NCI-H82 treated with DMSO at 0.1 percent for 48 hours (cell line): ENCODE measurements at regions not wholly inside any gene's neighbourhood (a gene's known extent, or its start where the extent isn't known, plus 50 kb on each side); places are given as distances from the start of the nearest gene placed in this dataset.
"Not testable (repeated sequence)": the region's sequence is repeated elsewhere in the genome, so short reads cannot be mapped to it uniquely, and the experiment has no call there.

Source experiments
- DNase-seq: peaks from one replicate; lab custom pipeline; 2025; ENCODE audit not compliant: unreplicated experiment; lab: John Stamatoyannopoulos, UW

DNA sequence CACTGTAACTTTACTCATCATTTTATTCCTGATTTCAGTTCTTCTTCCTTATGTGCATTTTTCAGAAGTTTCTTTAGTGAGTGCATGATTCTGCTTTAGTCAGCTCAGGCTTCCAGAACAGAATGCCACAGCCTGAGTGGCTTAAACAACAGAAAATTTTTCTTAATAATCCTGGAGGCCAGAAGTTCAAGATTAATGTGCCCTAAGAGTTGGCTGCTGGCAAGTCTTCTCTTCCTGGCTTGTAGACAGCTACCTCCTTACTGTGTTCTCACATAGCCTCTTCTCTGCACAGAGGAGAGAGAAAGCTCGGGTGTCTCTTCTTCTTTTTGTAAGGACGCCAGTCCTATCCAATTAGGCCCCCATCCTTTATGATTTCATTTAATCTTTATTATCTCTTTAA, 443.1 kb upstream of the RGS17 start:
- no peak for DNase-seq

DNA sequence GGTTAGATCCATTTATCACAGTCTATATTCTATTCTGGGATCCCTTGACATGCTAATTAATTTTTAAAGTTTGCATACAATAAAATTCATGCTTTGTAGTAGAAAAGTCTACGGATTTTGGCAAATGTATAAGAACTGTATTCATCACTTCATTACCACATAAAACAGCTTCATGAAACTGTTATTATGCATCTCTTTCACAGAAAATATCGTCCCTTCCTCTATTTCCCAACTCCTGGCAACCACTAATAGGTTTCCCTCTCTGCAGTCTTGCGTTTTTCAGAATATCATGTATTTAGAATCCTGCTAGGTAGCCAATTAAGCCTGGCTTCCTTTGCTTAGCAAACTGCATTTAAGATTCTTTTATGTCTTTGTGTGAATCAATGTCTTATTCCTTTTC, 441.3 kb upstream of the RGS17 start:
- no peak for DNase-seq

DNA sequence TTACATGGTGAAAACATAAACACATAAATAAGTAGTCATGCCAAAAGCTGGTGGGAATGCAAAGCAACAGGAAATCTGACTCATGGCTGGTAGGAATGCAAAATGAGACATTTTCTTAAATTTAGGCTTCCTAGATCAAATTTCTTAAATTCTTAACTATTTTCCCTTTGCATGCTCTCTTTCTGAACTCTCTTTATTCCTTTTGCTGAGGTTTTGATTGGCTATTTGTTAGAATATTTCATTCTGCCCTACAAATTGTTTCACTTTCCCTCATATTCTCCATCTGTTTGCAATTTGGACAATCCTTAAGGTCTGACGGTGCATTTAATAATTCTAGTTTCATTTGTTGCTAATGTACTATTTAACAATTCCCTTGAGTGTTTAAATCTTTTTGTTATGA, 437.5 kb upstream of the RGS17 start:
- DNase-seq, result no peak

DNA sequence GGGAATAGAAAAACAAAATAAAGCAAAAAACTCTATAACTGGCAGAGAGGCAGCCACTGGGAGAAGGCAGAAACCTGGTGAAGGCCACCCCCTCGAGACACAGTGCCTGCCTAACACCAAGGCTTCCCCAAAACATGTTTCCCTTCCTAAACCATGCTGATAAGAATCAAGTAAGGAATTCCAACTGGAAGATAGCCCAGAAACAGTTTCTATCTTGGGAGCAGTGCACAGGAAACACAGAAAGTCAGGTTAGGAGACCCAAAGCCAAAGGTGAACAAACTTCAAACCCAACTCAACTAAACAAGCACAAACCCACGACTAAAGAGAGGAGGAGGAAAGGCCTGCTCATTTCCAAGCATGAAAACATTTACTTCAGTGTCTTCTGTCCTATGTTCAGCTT, 433.7 kb upstream of the RGS17 start:
- DNase-seq, result no peak

DNA sequence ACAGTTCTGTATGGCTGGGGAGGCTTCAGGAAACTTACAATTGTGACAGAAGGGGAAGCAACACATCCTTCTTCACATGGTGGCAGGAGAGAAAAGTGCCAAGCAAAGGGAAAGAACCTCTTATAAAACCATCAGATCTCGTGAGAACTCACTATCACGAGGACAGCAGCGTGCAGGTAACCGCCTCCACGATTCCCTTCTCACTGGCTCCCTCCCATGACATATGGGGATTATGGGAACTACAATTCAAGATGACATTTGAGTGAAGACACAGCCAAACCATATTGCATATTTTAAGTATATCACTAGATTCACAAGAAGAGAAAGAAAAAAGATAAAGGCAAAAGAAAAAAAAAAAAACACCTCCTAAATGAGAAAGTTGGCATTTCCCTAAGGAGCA, 431.9 kb upstream of the RGS17 start:
- DNase-seq, result no peak

DNA sequence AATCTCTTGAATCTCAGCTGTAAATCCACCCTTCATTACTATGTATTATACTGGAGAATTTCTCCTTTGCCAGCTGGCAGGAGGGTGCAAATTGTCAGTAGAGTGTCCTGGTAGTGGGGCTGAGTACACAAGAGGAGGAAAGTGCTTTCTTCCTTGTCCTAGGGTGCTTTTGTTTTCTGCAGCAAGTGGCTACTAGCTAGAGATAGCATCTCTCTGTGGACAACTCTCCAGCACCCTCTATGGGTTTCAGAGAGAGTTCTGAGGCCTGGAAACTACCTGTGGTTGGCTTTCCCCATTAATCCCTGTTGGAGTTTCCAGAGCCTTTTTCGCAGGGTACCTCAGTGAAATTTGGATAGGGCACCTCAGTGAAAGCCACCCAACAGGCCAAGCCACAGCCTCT, 422.5 kb upstream of the RGS17 start:
- DNase-seq, result no peak

DNA sequence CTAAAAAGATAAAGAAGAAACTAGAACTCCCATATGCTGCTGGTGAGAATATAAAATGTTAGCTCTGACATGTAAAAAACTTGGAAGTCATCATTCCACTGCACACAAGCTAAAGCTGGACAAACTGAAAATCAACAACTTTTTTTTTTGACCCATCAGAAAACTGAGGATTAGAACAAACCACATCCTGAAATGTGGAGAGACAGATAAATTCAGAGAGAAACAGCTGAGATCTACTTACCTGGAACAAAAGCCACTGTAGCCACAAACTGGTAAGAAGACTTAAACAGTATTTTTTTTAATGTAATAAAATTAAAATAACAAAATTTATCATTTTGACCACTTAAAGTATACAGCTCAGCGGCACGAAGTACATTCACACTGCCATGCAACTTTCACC, 408.5 kb upstream of the RGS17 start:
- no peak for DNase-seq

DNA sequence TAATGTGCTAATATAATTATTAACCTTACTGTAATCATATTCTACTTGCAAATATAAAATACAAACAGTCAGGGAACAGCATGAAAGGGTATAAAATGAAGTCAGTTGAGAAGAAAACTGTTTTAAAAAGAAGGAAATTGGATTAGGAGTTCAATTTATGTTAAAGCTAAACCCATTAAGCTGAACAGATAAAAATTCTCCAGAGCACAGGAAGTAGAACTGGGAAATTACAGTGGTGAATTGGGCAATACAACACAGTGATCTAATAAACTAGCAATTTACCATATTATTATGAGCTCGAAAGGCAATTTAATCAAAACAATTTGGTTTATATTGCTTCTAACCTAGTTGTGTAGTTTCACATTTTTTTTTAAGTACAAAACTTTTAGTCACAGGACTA, 407.4 kb upstream of the RGS17 start:
- DNase-seq, result no peak

DNA sequence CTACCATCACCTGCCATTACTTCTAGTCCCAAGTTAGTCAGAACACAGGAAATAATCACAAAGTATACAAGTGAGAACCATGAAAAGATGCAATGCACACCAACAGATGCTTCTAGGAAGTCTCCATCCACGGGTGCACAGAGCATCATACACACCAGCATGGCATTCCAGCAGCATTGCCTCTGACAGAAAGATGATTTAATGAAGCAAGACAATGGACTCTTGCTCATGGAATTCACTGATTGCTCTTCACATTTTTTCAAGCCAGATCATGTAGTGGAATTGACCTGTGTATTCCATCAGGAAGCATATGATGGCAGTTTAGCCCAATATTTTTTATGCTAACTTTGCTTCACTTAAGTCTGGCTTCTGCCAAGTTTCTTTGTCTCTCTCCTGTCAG, 406.3 kb upstream of the RGS17 start:
- no peak for DNase-seq

DNA sequence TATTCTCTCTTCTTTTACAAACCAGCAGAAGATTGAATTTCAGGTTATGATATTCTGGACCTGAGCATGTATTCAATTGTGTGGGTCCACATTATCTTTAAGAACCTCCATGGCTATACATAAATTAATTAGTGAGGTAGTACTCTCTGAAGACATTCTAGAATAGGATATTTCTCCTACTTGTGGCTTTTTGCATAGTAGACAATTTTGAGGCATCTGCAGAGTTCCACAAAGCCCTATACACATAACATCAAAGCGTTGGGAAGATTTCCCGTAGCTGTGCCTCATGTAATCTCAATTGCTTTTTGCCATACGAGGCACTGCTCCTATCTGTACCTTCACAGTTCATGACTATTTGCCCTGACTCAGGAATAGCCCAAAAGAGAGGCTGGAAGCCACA, 395.4 kb upstream of the RGS17 start:
- no peak for DNase-seq

DNA sequence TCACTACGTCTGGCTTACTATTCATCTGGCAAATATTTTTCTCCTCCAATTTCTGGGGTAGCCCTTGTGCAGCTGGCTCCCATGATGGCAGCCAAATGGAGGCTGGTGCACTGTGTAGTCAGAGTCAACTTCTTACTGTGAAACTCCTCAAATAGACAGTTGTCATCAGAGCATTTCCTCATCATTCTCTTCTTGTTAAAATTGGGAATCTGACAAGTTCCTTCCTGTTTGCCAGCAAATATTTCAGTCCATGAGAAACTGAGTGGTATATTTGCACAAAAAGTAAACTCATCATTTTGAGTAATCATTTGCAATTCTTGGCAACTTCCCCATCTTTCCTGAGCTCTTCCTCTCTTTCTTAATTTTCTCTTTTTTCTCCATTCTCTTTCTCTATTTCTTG, 394.9 kb upstream of the RGS17 start:
- no peak for DNase-seq

DNA sequence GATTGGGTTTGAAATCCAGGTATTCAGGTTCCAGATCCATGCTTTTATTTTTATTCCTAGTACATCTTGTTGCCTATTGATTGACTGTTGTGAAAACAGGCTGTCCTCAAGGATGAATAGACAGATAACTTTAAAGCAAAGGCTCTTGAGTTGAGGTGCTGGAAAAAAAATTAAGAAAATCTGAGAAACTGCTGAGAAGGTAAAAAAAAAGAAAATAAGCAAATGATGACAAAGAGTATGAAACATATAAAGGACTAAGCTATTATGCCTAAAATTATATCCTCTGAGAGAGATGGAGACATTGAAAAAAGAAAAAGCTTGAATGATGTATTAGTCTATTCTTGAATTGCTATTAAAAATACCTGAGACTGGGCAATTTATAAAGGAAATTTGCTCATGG, 392.3 kb upstream of the RGS17 start:
- DNase-seq, result no peak

DNA sequence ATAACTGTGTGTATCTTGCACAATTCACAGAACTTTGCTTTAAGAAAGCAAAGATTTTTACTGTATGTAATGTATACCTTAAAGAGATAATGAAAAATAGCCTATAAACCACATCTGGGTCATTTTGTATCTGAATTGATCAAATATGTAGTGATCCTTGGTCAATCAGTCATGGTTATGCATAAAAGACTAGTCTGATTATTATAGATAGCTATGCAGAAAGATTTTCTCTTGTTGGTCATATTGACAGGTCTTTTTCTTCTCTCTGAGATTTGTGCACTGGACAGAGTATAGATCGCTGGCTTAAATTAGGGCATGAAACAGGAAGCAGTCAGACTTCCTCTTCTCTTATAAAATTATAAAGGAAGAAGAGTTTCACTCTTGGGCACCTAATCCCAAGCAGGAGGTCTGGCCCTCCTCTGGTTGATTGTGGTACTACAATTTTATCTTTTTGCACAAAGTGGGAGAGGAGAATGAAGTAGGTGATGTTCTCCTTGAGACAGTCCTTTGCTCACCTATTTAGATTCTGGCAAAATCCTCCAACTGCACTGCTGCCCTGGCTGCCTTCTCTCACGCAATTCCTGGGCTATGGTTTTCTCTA, 380.9 kb upstream of the RGS17 start:
- peak; percentile 3 for DNase-seq

DNA sequence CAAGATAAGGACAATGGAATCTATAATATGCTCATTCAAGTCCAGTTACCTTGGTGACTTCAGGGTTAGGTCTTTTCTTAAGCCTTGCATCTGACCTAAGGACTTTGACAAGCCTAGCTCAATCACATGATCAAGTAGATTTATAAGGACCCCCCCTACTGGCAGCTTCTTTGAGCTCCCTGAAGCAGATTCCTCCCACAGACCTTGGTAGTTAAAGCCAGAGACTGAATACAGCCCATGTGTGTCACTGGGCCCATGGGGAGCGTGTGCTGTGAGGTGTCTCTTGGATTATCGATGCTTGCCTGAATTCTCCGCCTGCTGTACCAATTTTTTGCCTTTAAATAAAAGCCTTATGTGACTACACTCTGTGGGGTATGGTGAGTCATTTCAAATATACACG, 372.7 kb upstream of the RGS17 start:
- no peak for DNase-seq

DNA sequence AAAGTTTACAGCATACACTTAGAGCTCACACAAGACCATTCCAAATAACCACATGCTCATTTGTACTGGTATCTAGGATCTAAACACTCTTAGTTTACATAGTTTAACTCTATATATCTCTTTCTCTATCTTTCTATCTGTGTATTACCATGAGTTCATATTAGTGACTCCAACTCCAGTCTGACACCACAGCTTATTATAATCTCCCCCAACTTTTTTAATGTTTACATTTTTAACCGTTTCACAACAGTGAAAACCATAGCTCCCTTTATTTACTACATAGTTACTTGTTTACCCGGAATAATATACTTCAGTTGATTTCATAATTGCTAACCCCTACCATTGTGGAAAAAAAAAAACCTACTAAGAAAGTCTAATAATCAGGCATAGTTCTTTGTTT, 362.4 kb upstream of the RGS17 start:
- no peak for DNase-seq

DNA sequence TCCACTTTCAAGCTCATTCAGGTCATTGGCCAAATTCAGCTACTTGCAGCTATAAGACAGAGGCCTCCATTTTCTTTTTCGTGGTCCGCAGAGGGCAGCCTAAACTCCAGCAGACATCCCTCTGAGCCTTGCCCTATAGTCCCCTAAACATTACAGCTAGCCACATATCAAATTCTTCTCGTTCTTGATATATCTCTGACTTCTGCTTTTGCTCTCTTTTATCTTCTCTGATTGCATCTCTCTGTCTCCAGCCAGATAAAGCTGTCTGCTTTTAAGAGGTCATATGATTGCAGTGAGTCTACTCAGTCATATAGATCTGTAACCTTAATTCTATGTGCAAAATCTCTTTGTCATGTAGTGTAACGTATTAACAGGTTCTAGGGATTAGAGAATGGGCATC, 358.4 kb upstream of the RGS17 start:
- DNase-seq, result no peak

DNA sequence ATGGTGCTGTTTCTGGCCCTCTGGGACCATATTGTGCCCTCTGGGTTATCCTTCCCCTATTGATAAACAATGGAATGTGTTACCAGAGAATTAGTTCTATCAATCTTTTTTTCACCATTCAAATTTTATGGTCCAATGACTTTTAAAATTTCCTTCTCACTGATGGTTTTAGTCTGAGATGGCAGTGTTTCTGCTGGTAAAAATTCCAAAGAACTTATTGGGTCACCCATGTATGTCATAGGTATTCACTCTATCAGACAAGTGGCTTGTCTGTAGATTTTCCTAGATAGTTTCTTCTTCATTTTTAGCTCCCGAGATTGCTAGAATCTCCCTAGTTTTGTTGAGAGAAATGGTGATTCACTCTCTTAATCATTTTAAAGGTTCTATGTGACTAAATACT, 357.2 kb upstream of the RGS17 start:
- DNase-seq, result no peak

DNA sequence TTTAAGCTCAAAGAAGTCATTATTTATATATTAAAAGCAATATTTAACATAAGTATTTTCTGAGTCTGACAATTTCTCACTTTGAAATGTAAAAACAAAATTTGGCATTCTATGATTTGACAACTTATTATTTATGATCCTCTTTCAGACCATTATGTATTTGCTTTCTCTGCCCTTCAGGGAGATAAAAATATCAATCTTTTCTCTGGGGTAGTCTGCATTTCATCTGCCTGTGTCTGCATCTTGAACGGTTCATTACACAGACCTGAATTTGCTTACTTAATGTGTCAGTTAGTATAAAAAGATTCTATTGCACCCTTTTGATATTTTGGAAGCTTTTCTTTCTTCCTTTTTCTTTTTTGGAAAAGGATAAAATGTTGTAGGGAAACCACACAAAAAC, 354.0 kb upstream of the RGS17 start:
- DNase-seq, result no peak

DNA sequence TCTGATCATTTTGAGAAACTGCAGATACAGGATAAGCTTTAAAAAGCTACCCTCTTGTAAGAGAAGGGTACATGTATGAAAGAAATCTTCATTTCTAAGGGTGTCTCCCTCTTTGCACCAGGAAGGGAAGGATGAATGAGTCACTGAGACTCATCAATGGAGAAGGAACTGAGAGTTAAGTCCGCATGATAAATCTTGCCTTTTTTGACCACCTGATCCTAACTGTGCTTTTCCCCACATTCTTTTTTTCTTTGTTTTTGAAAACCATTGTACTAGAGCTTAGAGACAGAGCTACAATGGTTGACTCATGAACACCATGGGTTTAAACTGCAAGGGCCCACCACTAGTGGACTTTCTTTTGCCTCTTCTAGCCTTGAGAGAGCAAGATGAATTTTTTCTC, 353.0 kb upstream of the RGS17 start:
- no peak for DNase-seq

DNA sequence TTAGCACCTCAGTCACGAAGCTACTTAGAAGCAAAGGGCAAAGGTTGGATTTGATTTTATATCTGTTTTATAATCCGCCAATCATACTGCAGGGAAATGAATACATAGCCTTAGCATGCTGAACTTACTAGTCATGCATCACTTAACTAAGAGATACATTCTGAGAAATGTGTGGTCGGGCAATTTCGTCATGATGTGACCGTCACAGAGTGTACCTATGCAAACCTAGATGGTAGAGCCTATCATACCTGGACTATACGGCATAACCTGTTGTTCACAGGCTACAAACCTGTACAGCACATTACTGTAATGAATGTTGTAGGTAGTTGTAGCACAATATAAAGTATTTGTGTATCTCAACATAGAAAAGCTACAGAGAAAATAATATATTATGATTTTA, 345.2 kb upstream of the RGS17 start:
- no peak for DNase-seq

DNA sequence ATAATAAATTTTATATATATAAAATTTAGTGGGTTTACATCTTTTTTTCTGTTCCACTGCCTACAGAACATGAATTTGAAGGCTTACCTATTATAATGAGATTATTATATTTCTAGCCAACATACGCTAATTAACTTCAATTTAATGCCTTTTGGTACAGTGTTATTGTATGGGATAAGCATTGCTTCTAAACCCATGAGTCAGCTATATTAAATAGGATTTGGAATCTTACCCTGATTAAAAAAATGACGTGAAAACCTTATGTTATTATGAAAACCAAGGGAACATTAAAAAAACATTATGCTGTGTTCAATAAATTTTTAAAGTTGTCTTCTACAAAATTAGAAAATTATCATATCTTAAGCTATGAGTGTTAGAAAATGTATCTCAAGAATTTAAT, 334.0 kb upstream of the RGS17 start:
- no peak for DNase-seq

DNA sequence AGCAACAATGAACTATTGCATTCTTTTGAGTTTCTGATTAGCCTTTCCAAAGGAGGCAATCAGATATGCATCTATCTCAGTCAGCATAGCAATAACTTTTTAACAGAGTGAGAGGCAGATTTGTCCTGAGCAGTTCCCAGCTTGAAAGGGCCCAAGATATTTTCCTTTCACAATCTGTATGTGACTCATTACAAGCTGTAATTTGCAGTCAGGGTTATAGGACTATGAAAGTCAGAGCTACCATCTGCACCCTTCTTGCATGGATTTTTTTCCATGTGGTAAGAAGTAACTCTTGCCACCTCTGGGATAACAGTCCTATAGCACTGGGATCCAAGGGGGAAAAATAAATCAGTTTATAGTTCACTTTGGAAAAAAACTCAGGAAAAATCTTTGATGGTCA, 318.2 kb upstream of the RGS17 start:
- DNase-seq, result no peak

DNA sequence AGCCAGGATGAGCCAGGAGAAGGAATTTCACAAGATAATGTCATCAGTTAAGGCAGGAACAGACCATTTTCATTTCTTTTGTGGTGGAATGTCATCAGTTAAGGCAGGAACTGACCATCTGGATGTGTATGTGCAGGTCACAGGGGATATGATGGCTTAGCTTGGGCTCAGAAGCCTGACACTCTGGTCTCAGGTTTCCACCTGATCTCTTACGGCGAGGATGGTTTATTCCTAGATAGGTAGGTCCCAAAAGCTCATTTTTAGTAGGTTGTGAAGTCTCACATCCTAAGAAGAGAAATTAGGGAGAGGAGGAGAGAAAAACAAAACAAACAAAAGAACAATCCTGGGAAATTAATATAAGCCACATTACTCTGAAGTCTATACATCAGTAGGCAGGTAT, 311.7 kb upstream of the RGS17 start:
- DNase-seq, result not testable (repeated sequence)

DNA sequence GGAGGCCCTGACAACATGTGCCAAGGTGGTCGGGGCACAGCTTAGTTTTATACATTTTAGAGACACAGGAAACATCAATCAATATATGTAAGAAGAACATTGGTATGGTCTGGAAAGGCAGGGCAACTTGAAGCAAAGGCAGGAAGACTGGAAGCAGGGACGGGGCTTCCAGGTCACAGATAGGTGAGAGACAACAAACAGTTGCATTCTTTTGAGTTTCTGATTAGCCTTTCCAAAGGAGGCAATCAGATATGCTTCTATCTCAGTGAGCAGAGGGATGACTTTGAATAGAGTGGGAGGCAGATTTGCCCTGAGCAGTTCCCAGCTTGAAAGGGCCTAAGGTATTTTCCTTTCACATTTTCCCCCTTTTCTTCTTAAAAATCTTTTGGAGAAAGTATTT, 311.0 kb upstream of the RGS17 start:
- DNase-seq, result no peak
